Gastroesophageal sphincter (tissue), 4 donors: ENCODE measurements at regions not wholly inside any gene's neighbourhood (a gene's known extent, or its start where the extent isn't known, plus 50 kb on each side); places are given as distances from the start of the nearest gene placed in this dataset.

Experiments used
- ATAC-seq: fragments of 150-250 bp; one replicate; pipeline ENCODE4 v1.9.1; 2016; ENCODE audit warnings: mild to moderate bottlenecking, moderate library complexity
- H3K27ac ChIP-seq, 4 donors: fragments of 200-600 bp; sonication (generic) in 3 of 4; 1 replicate in 3 of 4; 2 replicates in 1 of 4; pipeline ENCODE4 v1.5.1; 2016 to 2019
- H3K27me3 ChIP-seq: fragments of 200-600 bp; sonication (generic); one replicate; pipeline ENCODE4 v1.5.1; 2019
- H3K36me3 ChIP-seq, 2 donors: fragments of 200-600 bp; sonication (generic); one replicate each; pipeline ENCODE4 v1.5.1; 2019; ENCODE audit warnings: control low read depth in 1 of 2
- H3K4me1 ChIP-seq, 3 donors: fragments of 200-600 bp; sonication (generic); 1 replicate in 2 of 3; 2 replicates in 1 of 3; pipeline ENCODE4 v1.5.1; 2016 to 2019; ENCODE audit warnings: control low read depth in 2 of 3
- H3K4me3 ChIP-seq, 2 donors: fragments of 200-600 bp; sonication (generic); one replicate each; pipeline ENCODE4 v1.5.1; 2019; ENCODE audit warnings: mild to moderate bottlenecking in 1 of 2, moderate library complexity in 1 of 2
- H3K9me3 ChIP-seq, 3 donors: fragments of 200-600 bp; sonication (generic); one replicate each; pipeline ENCODE4 v1.5.1; 2017 to 2019; ENCODE audit warnings: control low read depth in 2 of 3
- EP300 ChIP-seq: sonication (generic); formaldehyde crosslinking; IDR thresholded peaks from one replicate; pipeline ENCODE4 v1.6.1; 2017; ENCODE audit warnings: antibody characterized with exemption, mild to moderate bottlenecking
- POLR2A ChIP-seq, 2 donors: fragments of 450-650 bp; IDR thresholded peaks; one replicate each; pipeline ENCODE4 v1.6.1; 2017; ENCODE audit warnings: antibody characterized with exemption in 2 of 2, mild to moderate bottlenecking in 2 of 2, moderate library complexity in 1 of 2
- POLR2AphosphoS5 ChIP-seq: sonication (generic); formaldehyde crosslinking; IDR thresholded peaks from one replicate; pipeline ENCODE4 v1.6.1; 2017; ENCODE audit warnings: antibody characterized with exemption
- WGBS, 2 donors: methylation state at CpG; one replicate each; pipeline ENCODE4 v1.1.5; 2018; ENCODE audit warnings: low coverage in 1 of 2; 5-methylcytosine and 5-hydroxymethylcytosine counted together
- TF ChIP-seq, protein P1 (sequence below), 4 experiments: fragments of 200-600 bp in 2 of 4; fragments of 450-650 bp in 2 of 4; sonication (generic) in 1 of 4; IDR thresholded peaks; one replicate each; pipeline ENCODE4 v1.5.1; 2017 to 2019; ENCODE audit warnings: antibody characterized with exemption in 4 of 4, mild to moderate bottlenecking in 2 of 4, moderate library complexity in 2 of 4

GRCh38 chr2:220246386-220246785 lies 619.0 kb downstream of the SLC4A3 start:
- no peak for ATAC-seq
- H3K4me1 ChIP-seq = no peaks in the 10 kb centered on the region
- no peak overlapping the region for H3K27ac ChIP-seq
- no peaks in the 10 kb centered on the region for H3K9me3 ChIP-seq
- 67 to 70% methylated on average over 1 of the region's 1 CpG for WGBS, 2 donors
- no peak for TF ChIP-seq EP300
- TF ChIP-seq POLR2A (IDR thresholded peaks at IDR 0.05) = no peak
- TF ChIP-seq POLR2AphosphoS5 = no peak
- TF ChIP-seq, protein P1, sequence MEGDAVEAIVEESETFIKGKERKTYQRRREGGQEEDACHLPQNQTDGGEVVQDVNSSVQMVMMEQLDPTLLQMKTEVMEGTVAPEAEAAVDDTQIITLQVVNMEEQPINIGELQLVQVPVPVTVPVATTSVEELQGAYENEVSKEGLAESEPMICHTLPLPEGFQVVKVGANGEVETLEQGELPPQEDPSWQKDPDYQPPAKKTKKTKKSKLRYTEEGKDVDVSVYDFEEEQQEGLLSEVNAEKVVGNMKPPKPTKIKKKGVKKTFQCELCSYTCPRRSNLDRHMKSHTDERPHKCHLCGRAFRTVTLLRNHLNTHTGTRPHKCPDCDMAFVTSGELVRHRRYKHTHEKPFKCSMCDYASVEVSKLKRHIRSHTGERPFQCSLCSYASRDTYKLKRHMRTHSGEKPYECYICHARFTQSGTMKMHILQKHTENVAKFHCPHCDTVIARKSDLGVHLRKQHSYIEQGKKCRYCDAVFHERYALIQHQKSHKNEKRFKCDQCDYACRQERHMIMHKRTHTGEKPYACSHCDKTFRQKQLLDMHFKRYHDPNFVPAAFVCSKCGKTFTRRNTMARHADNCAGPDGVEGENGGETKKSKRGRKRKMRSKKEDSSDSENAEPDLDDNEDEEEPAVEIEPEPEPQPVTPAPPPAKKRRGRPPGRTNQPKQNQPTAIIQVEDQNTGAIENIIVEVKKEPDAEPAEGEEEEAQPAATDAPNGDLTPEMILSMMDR (IDR thresholded peaks at IDR 0.05) = no peak
- H3K4me3 ChIP-seq = no peak overlapping the region
- no peaks in the 10 kb centered on the region for H3K36me3 ChIP-seq
- no peaks in the 10 kb centered on the region for H3K27me3 ChIP-seq

GRCh38 chr2:220247588-220248350 lies 620.3 kb downstream of the SLC4A3 start:
- H3K27ac ChIP-seq = no peak overlapping the region
- no peak overlapping the region for H3K4me3 ChIP-seq
- no peak for ATAC-seq
- no peaks in the 10 kb centered on the region for H3K36me3 ChIP-seq
- no peaks in the 10 kb centered on the region for H3K27me3 ChIP-seq
- H3K9me3 ChIP-seq = no peaks in the 10 kb centered on the region
- 78 to 93% methylated on average over 2 to 3 of the region's 3 CpGs for WGBS, 2 donors
- H3K4me1 ChIP-seq = no peaks in the 10 kb centered on the region
- TF ChIP-seq POLR2AphosphoS5 (no peak), EP300 (no peak), POLR2A (IDR thresholded peaks at IDR 0.05) (no peak)
- TF ChIP-seq, protein P1 (IDR thresholded peaks at IDR 0.05) = no peak

GRCh38 chr2:220259662-220260061 lies 632.2 kb downstream of the SLC4A3 start:
- no peaks in the 10 kb centered on the region for H3K9me3 ChIP-seq
- H3K36me3 ChIP-seq = no peaks in the 10 kb centered on the region
- no peak overlapping the region for H3K27ac ChIP-seq
- H3K4me1 ChIP-seq = no peaks in the 10 kb centered on the region
- TF ChIP-seq, protein P1 (IDR thresholded peaks at IDR 0.05) = no peak
- no peak for TF ChIP-seq EP300
- no peak for TF ChIP-seq POLR2A (IDR thresholded peaks at IDR 0.05)
- TF ChIP-seq POLR2AphosphoS5 = no peak
- no peak overlapping the region for H3K4me3 ChIP-seq
- 88% methylated on average over 1 of the region's 2 CpGs; no CpG with 5 or more reads in 1 of the 2 donors for WGBS, 2 donors
- no peak for ATAC-seq
- H3K27me3 ChIP-seq = no peaks in the 10 kb centered on the region

DNA sequence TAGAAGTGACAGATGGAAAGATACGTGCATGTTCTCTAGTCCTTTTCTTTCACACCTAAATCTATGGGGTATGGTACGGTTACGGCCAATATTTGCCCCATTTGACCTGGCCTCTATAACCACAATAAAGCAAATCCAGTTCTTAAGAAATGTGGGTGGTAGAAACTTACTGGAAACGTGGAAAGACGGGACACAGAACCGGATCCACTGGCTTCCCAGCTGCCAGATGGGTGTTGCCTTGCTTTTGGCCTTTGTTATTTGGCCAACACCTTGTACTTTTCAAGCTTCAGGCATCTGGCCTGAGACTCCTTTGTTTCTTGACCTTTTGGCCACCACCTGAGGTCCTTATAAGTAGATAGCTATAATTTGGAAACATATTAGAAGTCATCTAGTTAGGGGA lies 635.9 kb downstream of the SLC4A3 start:
- Histone ChIP-seq H3K27me3 (no peaks in the 10 kb centered on the region), H3K36me3 (no peaks in the 10 kb centered on the region), H3K9me3 (no peaks in the 10 kb centered on the region), H3K27ac (no peak overlapping the region), H3K4me3 (no peak overlapping the region), H3K4me1 (no peaks in the 10 kb centered on the region)
- WGBS, 2 donors = 63 to 76% methylated on average over 4 to 5 of the region's 6 CpGs
- no peak for ATAC-seq
- TF ChIP-seq EP300 (no peak), POLR2A (IDR thresholded peaks at IDR 0.05) (no peak), POLR2AphosphoS5 (no peak)
- TF ChIP-seq, protein P1 (IDR thresholded peaks at IDR 0.05) = no peak

GRCh38 chr2:220269367-220269766 lies 641.9 kb downstream of the SLC4A3 start:
- no peak for ATAC-seq
- H3K27me3 ChIP-seq = no peaks in the 10 kb centered on the region
- WGBS, 2 donors = 77 to 89% methylated on average over 4 of the region's 4 CpGs
- no peaks in the 10 kb centered on the region for H3K9me3 ChIP-seq
- no peak overlapping the region for H3K27ac ChIP-seq
- no peak overlapping the region for H3K4me3 ChIP-seq
- no peak for TF ChIP-seq EP300
- no peak for TF ChIP-seq POLR2A (IDR thresholded peaks at IDR 0.05)
- TF ChIP-seq, protein P1 (IDR thresholded peaks at IDR 0.05) = no peak
- TF ChIP-seq POLR2AphosphoS5 = no peak
- H3K36me3 ChIP-seq = no peaks in the 10 kb centered on the region
- H3K4me1 ChIP-seq = no peaks in the 10 kb centered on the region
